Activated naive CD8-positive, alpha-beta T cell treated with anti-CD3 and anti-CD28 coated beads, Interleukin-2, amount 50 U/mL, for 24 hours (primary cell): ENCODE measurements at regions not wholly inside any gene's neighbourhood (a gene's known extent, or its start where the extent isn't known, plus 50 kb on each side); places are given as distances from the start of the nearest gene placed in this dataset.

Experiments used
- ATAC-seq: fragments of 150-1000 bp; cut with Tn5 transposase; one replicate; pipeline ENCODE4 v1.10.0; 2021
- DNase-seq: peaks from one replicate; pipeline ENCODE4 v3.0.0; 2021
- H3K27ac Mint-ChIP-seq: one replicate; pipeline ENCODE4 v1.8.0; 2021; ENCODE audit warnings: mild to moderate bottlenecking, mixed read lengths
- H3K27me3 Mint-ChIP-seq: one replicate; pipeline ENCODE4 v1.8.0; 2021; ENCODE audit warnings: mixed read lengths
- H3K36me3 Mint-ChIP-seq: one replicate; pipeline ENCODE4 v1.8.0; 2021; ENCODE audit warnings: low read depth, mixed read lengths
- H3K4me1 Mint-ChIP-seq: one replicate; pipeline ENCODE4 v1.8.0; 2021; ENCODE audit warnings: mixed read lengths
- H3K4me3 Mint-ChIP-seq: one replicate; pipeline ENCODE4 v1.8.0; 2021; ENCODE audit warnings: mild to moderate bottlenecking, moderate library complexity, mixed read lengths
- H3K9me3 Mint-ChIP-seq: one replicate; pipeline ENCODE4 v1.8.0; 2021; ENCODE audit warnings: mixed read lengths

DNA sequence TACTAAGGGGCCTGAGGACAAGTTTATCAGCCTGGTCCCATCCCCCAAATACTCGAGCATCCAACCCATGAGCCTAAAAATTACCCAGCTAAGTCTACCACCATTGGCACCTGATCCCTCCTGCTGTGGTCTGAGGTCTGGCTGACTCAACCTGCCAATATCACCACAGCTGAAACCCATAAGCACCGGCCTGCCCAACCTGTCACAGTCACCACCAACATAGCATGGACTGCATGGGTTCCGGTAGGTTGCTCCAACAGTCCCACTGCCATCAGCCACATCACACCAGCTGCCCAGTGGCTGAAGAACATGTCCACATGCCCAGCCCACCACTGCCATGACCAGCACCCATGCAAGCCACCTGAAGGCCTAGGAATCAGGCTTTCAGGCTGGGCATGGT lies 495.0 kb downstream of the PRELID2 start:
- no peaks in the 10 kb centered on the region for H3K27me3 Mint-ChIP-seq
- peaks cover 3% of the 10 kb centered on the region for H3K36me3 Mint-ChIP-seq
- peaks cover 12% of the 10 kb centered on the region for H3K9me3 Mint-ChIP-seq
- ATAC-seq (no peak), DNase-seq (no peak)
- no peak overlapping the region for H3K4me3 Mint-ChIP-seq
- no peaks in the 10 kb centered on the region for H3K4me1 Mint-ChIP-seq
- H3K27ac Mint-ChIP-seq, result no peak overlapping the region

- Mint-ChIP-seq H3K27ac (no peak overlapping the region), H3K27me3 (no peaks in the 10 kb centered on the region), H3K36me3 (no peaks in the 10 kb centered on the region), H3K4me3 (no peak overlapping the region), H3K4me1 (no peaks in the 10 kb centered on the region), H3K9me3 (peaks cover 17% of the 10 kb centered on the region)
- no peak for ATAC-seq
- no peak for DNase-seq
Measured at GRCh38 chr5:145324767-145325479, 510.2 kb downstream of the PRELID2 start.

DNA sequence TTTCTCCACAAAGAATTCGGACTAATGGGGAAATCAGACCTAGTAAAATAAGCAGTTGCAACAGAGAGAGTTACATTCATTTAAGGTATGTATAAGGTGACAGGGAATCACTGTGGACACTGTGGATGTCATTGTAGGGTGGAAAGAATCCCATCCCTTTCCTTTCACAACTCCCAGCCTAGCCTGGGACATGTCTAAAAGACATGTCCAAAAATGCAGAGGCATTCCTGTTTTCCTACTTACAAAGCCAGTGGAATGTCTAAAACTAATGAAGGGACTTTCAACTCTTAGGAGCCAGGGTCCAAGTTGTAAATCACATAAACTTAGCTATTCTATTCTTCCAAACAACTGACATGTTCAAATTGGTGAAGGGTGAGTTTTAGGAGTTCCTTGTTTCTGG lies 511.0 kb downstream of the PRELID2 start:
- Mint-ChIP-seq H3K27me3 (no peaks in the 10 kb centered on the region), H3K4me1 (no peaks in the 10 kb centered on the region), H3K36me3 (no peaks in the 10 kb centered on the region), H3K27ac (no peak overlapping the region), H3K4me3 (no peak overlapping the region), H3K9me3 (peaks cover 20% of the 10 kb centered on the region)
- DNase-seq (no peak), ATAC-seq (no peak)

GRCh38 chr5:145316282-145316681 lies 518.9 kb downstream of the PRELID2 start:
- Mint-ChIP-seq H3K4me3 (no peak overlapping the region), H3K27me3 (no peaks in the 10 kb centered on the region), H3K27ac (no peak overlapping the region), H3K9me3 (peaks cover 15% of the 10 kb centered on the region), H3K4me1 (no peaks in the 10 kb centered on the region), H3K36me3 (no peaks in the 10 kb centered on the region)
- no peak for DNase-seq
- no peak for ATAC-seq

- no peak overlapping the region for H3K4me3 Mint-ChIP-seq
- no peak overlapping the region for H3K27ac Mint-ChIP-seq
- no peaks in the 10 kb centered on the region for H3K27me3 Mint-ChIP-seq
- no peak for DNase-seq
- peaks cover 4% of the 10 kb centered on the region for H3K9me3 Mint-ChIP-seq
- H3K4me1 Mint-ChIP-seq, result no peaks in the 10 kb centered on the region
- H3K36me3 Mint-ChIP-seq, result no peaks in the 10 kb centered on the region
- ATAC-seq, result no peak
Measured at GRCh38 chr5:145307866-145308382, 527.2 kb downstream of the PRELID2 start.

GRCh38 chr5:145295236-145295835 lies 539.8 kb downstream of the PRELID2 start:
- H3K36me3 Mint-ChIP-seq, result no peaks in the 10 kb centered on the region
- H3K9me3 Mint-ChIP-seq, result peaks cover 5% of the 10 kb centered on the region
- H3K4me3 Mint-ChIP-seq, result no peak overlapping the region
- H3K27me3 Mint-ChIP-seq, result no peaks in the 10 kb centered on the region
- H3K27ac Mint-ChIP-seq, result no peak overlapping the region
- DNase-seq (no peak), ATAC-seq (no peak)
- no peaks in the 10 kb centered on the region for H3K4me1 Mint-ChIP-seq

DNA sequence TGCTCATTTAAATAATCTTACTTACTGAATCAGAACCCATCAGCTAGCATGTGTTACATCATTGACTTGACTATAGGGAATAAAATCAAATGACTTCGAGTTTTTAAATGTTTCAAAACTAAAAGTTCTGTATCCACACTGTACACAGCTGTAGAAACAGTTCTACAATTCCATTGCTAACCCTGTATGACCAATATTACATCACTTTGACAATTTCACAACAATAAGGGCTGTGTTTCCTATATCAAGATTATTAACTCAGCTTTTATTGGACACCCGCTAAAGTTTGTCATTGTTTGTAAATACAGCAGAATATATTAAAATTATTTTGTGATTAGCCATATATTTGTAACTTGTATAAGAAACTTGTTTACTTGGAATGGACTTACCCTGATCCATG lies 540.8 kb downstream of the PRELID2 start:
- Mint-ChIP-seq H3K27ac (no peak overlapping the region), H3K4me1 (no peaks in the 10 kb centered on the region), H3K9me3 (peaks cover 5% of the 10 kb centered on the region), H3K36me3 (no peaks in the 10 kb centered on the region), H3K27me3 (no peaks in the 10 kb centered on the region), H3K4me3 (no peak overlapping the region)
- DNase-seq, result no peak
- ATAC-seq, result no peak

DNA sequence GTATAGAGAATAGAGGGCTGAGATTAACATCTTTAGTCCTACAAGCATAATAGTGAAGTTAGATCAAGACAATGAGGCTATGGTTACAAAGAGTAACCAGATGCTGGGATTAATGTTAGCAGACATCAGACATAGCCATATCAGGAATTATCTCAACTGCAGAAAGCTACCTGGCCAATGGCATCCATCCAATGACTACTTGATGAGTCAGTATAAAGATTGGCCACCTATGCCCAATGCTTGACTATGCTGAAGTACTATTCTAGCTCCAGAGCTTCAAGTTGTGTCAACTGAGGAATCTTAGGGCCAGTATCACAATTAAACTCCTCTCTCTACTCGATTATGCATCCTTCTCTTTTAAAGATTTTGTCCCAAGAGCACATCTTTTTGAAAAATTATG lies 541.4 kb downstream of the PRELID2 start:
- Mint-ChIP-seq H3K9me3 (peaks cover 5% of the 10 kb centered on the region), H3K36me3 (no peaks in the 10 kb centered on the region), H3K27me3 (no peaks in the 10 kb centered on the region), H3K4me1 (no peaks in the 10 kb centered on the region), H3K4me3 (no peak overlapping the region), H3K27ac (no peak overlapping the region)
- ATAC-seq, result no peak
- DNase-seq, result no peak

DNA sequence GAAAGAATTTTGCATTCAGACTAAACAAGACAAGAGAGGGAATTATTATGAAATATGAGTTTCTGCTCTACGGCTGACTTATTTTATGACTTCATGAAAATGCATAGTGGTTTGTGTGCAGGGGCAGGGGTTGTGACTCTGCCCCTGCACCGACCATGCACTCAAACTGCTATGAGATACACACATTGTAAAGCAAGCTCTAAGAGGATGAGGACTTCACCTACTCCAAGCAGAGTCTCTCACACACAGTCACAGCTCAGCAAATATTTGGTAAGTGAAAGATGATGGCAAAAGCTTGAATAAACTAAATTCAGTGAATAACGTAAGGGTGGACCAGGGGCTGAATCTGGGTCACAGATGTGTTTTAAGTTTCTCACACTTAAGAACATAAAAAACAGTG lies 542.9 kb downstream of the PRELID2 start:
- Mint-ChIP-seq H3K9me3 (peaks cover 5% of the 10 kb centered on the region), H3K4me1 (no peaks in the 10 kb centered on the region), H3K27ac (no peak overlapping the region), H3K27me3 (no peaks in the 10 kb centered on the region), H3K4me3 (no peak overlapping the region), H3K36me3 (no peaks in the 10 kb centered on the region)
- no peak for DNase-seq
- ATAC-seq, result no peak

GRCh38 chr5:145283141-145283810 lies 551.9 kb downstream of the PRELID2 start:
- no peak overlapping the region for H3K27ac Mint-ChIP-seq
- no peaks in the 10 kb centered on the region for H3K36me3 Mint-ChIP-seq
- no peak overlapping the region for H3K4me3 Mint-ChIP-seq
- no peaks in the 10 kb centered on the region for H3K4me1 Mint-ChIP-seq
- no peaks in the 10 kb centered on the region for H3K9me3 Mint-ChIP-seq
- no peak for ATAC-seq
- DNase-seq, result no peak
- H3K27me3 Mint-ChIP-seq, result no peaks in the 10 kb centered on the region

DNA sequence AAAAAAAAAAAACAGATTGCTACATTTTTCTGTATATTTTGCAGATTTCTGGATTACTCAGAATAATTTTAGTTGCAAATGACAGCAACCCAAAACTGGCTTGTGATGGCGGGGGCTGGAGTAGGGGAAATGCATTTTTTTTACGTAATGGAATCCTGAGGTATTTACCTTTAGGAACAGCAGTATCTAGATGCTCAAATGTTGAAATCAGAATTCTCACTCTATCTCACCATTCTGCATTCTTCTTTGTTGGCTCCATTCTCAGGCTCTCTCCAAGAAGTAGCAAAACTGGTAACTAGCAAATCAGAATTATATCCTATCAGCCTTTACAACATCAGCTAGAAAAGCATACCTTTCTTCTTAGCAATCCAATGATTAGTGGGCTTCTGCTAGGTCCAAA lies 554.3 kb downstream of the PRELID2 start:
- Mint-ChIP-seq H3K4me1 (no peaks in the 10 kb centered on the region), H3K27ac (no peak overlapping the region), H3K4me3 (no peak overlapping the region), H3K9me3 (peaks cover 4% of the 10 kb centered on the region), H3K27me3 (no peaks in the 10 kb centered on the region), H3K36me3 (no peaks in the 10 kb centered on the region)
- ATAC-seq, result no peak
- DNase-seq, result no peak

DNA sequence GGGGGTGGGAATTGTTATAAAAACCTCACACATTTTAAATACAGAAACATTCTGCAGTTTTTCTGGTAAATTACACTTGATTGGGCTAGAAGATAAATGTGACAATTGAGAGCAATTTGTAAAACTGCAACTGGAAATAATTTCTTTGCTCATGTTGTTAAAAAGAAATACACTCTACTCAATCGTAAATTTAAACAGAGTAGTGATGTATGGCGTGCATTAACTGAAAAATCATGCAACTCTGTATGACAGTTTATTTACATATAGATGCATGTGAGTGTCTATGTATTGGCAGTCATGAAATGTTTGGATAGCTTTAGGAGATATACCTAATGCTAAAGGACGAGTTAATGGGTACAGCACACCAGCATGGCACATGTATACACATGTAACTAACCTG lies 554.9 kb downstream of the PRELID2 start:
- no peaks in the 10 kb centered on the region for H3K4me1 Mint-ChIP-seq
- no peaks in the 10 kb centered on the region for H3K27me3 Mint-ChIP-seq
- H3K27ac Mint-ChIP-seq, result no peak overlapping the region
- H3K4me3 Mint-ChIP-seq, result no peak overlapping the region
- peaks cover 4% of the 10 kb centered on the region for H3K9me3 Mint-ChIP-seq
- DNase-seq (no peak), ATAC-seq (no peak)
- no peaks in the 10 kb centered on the region for H3K36me3 Mint-ChIP-seq

GRCh38 chr5:145260670-145261069 lies 574.5 kb downstream of the PRELID2 start:
- Mint-ChIP-seq H3K27ac (no peak overlapping the region), H3K9me3 (peaks cover 12% of the 10 kb centered on the region), H3K4me3 (no peak overlapping the region), H3K4me1 (no peaks in the 10 kb centered on the region), H3K36me3 (no peaks in the 10 kb centered on the region), H3K27me3 (no peaks in the 10 kb centered on the region)
- no peak for DNase-seq
- ATAC-seq, result no peak

- Mint-ChIP-seq H3K36me3 (no peaks in the 10 kb centered on the region), H3K4me3 (no peak overlapping the region), H3K9me3 (peaks cover 5% of the 10 kb centered on the region), H3K27ac (no peak overlapping the region), H3K27me3 (no peaks in the 10 kb centered on the region), H3K4me1 (no peaks in the 10 kb centered on the region)
- DNase-seq (no peak), ATAC-seq (no peak)
Measured at GRCh38 chr5:145247745-145248040, 587.4 kb downstream of the PRELID2 start.

DNA sequence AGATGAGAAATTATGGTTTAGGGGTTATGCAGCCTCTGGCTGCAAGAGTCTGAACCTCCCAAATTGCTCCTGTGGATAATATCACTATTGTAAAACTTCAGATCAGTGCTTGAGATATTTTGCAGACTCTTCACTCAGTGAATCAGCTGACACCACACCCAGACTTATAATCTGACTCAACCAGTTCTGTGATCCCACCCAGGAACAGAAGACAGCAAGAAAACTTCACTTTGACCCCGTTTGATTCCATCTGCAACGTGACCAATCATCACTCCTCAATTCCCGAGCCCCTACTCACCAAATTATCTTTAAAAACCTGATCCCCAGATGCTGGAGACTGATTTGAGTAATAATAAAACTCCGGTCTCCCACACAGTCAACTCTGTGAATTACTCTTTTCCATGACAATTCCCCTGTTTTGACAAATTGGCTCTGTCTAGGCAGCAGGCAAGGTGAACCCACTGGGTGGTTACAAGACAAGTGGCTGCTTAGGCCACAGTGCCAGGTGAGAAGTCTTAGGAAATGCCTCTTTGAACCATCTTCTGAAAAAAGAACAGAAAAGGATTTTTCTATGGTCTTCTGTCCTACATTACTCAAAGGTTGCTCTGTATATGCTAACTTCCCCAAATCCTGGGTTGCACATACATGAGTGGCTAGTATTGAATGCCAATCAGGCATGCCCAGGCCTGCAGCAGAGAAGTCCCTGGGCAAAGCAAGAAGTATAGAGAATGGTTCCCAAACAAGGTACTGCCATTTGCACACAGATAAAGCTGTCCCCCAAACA lies 588.0 kb downstream of the PRELID2 start:
- Mint-ChIP-seq H3K27ac (no peak overlapping the region), H3K9me3 (peaks cover 5% of the 10 kb centered on the region), H3K27me3 (no peaks in the 10 kb centered on the region), H3K36me3 (no peaks in the 10 kb centered on the region), H3K4me3 (no peak overlapping the region), H3K4me1 (no peaks in the 10 kb centered on the region)
- ATAC-seq, result no peak
- no peak for DNase-seq
